ENCODE measurements at regions not wholly inside any gene's neighbourhood (a gene's known extent, or its start where the extent isn't known, plus 50 kb on each side); places are given as distances from the start of the nearest gene placed in this dataset.
A peak's percentile ranks its signal among the peaks of the same experiment; 100 is the strongest.

DNA sequence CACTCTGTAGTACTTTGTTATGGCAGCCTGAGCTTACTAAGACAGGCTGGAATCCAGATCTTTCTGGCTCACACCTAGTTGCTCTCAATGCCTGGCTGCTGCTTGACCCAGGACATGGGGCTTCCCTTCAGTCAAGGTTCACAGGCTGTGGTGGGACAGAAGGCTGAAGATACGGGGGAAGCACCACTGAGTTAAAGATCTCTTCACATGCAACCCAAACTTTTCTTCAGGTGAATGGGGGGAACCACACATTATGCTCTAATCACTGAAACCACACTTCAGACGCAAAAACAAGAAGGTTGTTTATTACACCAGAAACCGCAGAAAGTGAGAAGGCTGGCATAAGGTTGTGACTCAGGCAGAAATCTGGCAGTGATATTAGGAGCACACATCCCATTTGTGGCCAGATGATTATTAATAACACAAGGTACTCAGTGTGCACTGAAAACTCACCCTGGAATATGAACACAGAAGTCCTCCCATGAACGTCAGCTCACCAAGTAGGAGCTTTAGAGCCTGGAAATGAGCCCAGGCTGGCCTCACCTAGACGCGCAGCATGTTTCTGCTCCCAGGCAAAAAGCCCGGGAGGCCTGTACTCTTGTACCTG, 230.5 kb upstream of the CHRNA7 start:
- TF ChIP-seq, protein P1, sequence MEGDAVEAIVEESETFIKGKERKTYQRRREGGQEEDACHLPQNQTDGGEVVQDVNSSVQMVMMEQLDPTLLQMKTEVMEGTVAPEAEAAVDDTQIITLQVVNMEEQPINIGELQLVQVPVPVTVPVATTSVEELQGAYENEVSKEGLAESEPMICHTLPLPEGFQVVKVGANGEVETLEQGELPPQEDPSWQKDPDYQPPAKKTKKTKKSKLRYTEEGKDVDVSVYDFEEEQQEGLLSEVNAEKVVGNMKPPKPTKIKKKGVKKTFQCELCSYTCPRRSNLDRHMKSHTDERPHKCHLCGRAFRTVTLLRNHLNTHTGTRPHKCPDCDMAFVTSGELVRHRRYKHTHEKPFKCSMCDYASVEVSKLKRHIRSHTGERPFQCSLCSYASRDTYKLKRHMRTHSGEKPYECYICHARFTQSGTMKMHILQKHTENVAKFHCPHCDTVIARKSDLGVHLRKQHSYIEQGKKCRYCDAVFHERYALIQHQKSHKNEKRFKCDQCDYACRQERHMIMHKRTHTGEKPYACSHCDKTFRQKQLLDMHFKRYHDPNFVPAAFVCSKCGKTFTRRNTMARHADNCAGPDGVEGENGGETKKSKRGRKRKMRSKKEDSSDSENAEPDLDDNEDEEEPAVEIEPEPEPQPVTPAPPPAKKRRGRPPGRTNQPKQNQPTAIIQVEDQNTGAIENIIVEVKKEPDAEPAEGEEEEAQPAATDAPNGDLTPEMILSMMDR (IDR thresholded peaks at IDR 0.05; ENCODE audit: borderline replicate concordance, control extremely low read depth, extremely low read depth, insufficient read depth, missing control alignments) = no peak
- peak; percentile 41 for DNase-seq (ENCODE audit: low spot score)
- in situ Hi-C loops (cut with MboI; ENCODE audit: low sequenced_read_pairs, unreplicated experiment) = no loop called here

DNA sequence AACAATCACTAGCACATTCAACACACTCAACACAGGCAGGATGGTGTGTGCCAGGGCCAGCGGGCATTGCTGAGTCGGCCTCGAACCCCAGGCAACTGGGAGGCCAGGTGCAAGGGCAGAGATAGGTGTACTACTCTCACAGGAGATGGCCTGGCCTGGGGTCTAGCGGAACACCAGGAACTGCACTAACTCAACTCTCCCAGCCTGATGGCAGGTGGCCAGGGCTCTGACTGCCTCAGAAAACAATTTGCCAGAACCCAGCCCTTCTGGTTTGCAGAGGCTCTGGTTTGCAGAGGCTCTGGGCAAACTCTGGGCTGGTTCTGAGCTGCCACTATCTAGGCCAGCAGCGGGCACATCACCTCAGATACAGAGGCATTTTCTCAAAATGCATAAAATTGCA, 229.2 kb upstream of the CHRNA7 start:
- DNase-seq (ENCODE audit: low spot score) = no peak
- in situ Hi-C loops (cut with MboI; ENCODE audit: low sequenced_read_pairs, unreplicated experiment) = no loop called here

GRCh38 chr15:31802761-31803160, 227.6 kb upstream of the CHRNA7 start:
- DNase-seq (ENCODE audit: low spot score) = no peak
- TF ChIP-seq, protein P1 (IDR thresholded peaks at IDR 0.05; ENCODE audit: borderline replicate concordance, control extremely low read depth, extremely low read depth, insufficient read depth, missing control alignments) = no peak
- in situ Hi-C loops (cut with MboI; ENCODE audit: low sequenced_read_pairs, unreplicated experiment) = no loop called here

More for the DNA sequence above, 229.2 kb upstream of the CHRNA7 start:
- TF ChIP-seq, protein P1 (IDR thresholded peaks at IDR 0.05; ENCODE audit: borderline replicate concordance, control extremely low read depth, extremely low read depth, insufficient read depth, missing control alignments) = no peak

DNA sequence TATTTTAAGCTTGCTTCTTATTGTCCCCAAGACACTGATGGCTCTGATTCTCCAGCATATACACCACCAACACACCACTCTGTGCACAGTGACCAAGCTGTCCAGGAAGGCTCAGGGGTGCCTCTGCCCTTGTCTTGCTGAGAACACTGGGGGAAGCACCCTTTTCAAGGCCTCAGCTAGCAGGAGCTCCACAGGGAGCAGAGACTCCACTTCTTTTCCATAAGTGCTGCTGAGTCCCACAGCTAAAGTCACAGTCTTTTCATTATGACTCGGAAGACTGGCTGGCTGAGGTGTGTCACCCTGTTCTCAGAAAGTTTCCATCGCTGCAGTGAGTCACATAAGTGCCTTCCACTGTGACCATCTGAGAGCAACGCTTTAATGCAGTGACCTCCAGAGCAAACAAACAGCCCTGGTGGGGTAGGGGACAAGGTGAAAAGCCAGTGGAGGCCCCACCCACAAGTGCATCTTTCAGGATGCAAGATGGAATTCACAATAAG, 226.9 kb upstream of the CHRNA7 start:
- TF ChIP-seq, protein P1 (IDR thresholded peaks at IDR 0.05; ENCODE audit: borderline replicate concordance, control extremely low read depth, extremely low read depth, insufficient read depth, missing control alignments) = no peak
- DNase-seq (ENCODE audit: low spot score) = no peak
- in situ Hi-C loops (cut with MboI; ENCODE audit: low sequenced_read_pairs, unreplicated experiment) = no loop called here

- in situ Hi-C loops (cut with MboI; ENCODE audit: low sequenced_read_pairs, unreplicated experiment) = no loop called here
- TF ChIP-seq, protein P1 (IDR thresholded peaks at IDR 0.05; ENCODE audit: borderline replicate concordance, control extremely low read depth, extremely low read depth, insufficient read depth, missing control alignments) = no peak
- no peak for DNase-seq (ENCODE audit: low spot score)
Observed at GRCh38 chr15:31805090-31805662, 225.1 kb upstream of the CHRNA7 start.

DNA sequence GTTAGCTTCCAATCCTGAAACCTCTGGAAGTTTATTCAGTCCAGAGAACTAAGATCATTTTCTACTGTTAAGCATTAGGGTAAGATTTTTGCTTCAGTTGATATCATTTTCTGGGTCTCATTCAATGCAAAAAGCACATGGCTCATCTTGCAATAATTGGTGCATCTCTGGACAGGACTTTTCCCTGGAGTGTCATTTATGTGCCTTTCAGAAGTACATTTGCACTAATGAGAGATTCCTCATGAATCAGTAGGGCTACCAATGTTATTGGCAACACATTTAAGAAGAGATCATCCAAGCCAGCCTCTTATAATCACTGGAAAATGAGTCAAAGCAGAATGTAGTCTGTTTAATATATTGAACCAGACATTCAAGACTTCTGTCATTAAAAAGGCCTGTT, 224.2 kb upstream of the CHRNA7 start:
- in situ Hi-C loops (cut with MboI; ENCODE audit: low sequenced_read_pairs, unreplicated experiment) = no loop called here
- DNase-seq (ENCODE audit: low spot score) = no peak
- TF ChIP-seq, protein P1 (IDR thresholded peaks at IDR 0.05; ENCODE audit: borderline replicate concordance, control extremely low read depth, extremely low read depth, insufficient read depth, missing control alignments) = no peak

All from GM13976 (cell line).